SIG-M5 treated with dmso at 0.1 percent for 504 hours (cell line): ENCODE measurements at regions not wholly inside any gene's neighbourhood (a gene's known extent, or its start where the extent isn't known, plus 50 kb on each side); places are given as distances from the start of the nearest gene placed in this dataset.

ENCODE experiments used
- DNase-seq: peaks from one replicate; lab custom pipeline; 2025; ENCODE audit not compliant: unreplicated experiment; lab: John Stamatoyannopoulos, UW

GRCh38 chr6:164838068-164838615 lies 471.3 kb downstream of the C6orf118 start:
- DNase-seq, result no peak

GRCh38 chr6:164836486-164836885 lies 472.9 kb downstream of the C6orf118 start:
- no peak for DNase-seq

- no peak for DNase-seq
Measured at GRCh38 chr6:164832410-164832809, 477.0 kb downstream of the C6orf118 start.

- no peak for DNase-seq
Measured at GRCh38 chr6:164827537-164827936, 481.9 kb downstream of the C6orf118 start.

- no peak for DNase-seq
Measured at GRCh38 chr6:164826831-164827468, 482.5 kb downstream of the C6orf118 start.

GRCh38 chr6:164825386-164825785 lies 484.0 kb downstream of the C6orf118 start:
- DNase-seq, result no peak

- no peak for DNase-seq
Measured at GRCh38 chr6:164817662-164818061, 491.7 kb downstream of the C6orf118 start.

- DNase-seq, result no peak
Measured at GRCh38 chr6:164812706-164813105, 496.7 kb downstream of the C6orf118 start.

GRCh38 chr6:164807125-164807524 lies 502.3 kb downstream of the C6orf118 start:
- no peak for DNase-seq

GRCh38 chr6:164795056-164795815 lies 514.2 kb downstream of the C6orf118 start:
- no peak for DNase-seq

GRCh38 chr6:164792666-164793065 lies 516.7 kb downstream of the C6orf118 start:
- no peak for DNase-seq

- DNase-seq, result no peak
Measured at GRCh38 chr6:164791498-164791897, 517.9 kb downstream of the C6orf118 start.

GRCh38 chr6:164763788-164764187 lies 545.6 kb downstream of the C6orf118 start:
- DNase-seq, result no peak

- DNase-seq, result no peak
Measured at GRCh38 chr6:164757451-164757850, 552.0 kb downstream of the C6orf118 start.

GRCh38 chr6:164756723-164757122 lies 552.7 kb downstream of the C6orf118 start:
- no peak for DNase-seq

GRCh38 chr6:164756142-164756541 lies 553.3 kb downstream of the C6orf118 start:
- no peak for DNase-seq

GRCh38 chr6:164753517-164753916 lies 555.9 kb downstream of the C6orf118 start:
- no peak for DNase-seq

- no peak for DNase-seq
Measured at GRCh38 chr6:164751395-164751794, 558.0 kb downstream of the C6orf118 start.

- no peak for DNase-seq
Measured at GRCh38 chr6:164750128-164750527, 559.3 kb downstream of the C6orf118 start.

GRCh38 chr6:164749221-164750064 lies 560.0 kb downstream of the C6orf118 start:
- no peak for DNase-seq

GRCh38 chr6:164744301-164744700 lies 565.1 kb downstream of the C6orf118 start:
- no peak for DNase-seq
